ENCODE measurements at regions not wholly inside any gene's neighbourhood (a gene's known extent, or its start where the extent isn't known, plus 50 kb on each side); places are given as distances from the start of the nearest gene placed in this dataset.

DNA sequence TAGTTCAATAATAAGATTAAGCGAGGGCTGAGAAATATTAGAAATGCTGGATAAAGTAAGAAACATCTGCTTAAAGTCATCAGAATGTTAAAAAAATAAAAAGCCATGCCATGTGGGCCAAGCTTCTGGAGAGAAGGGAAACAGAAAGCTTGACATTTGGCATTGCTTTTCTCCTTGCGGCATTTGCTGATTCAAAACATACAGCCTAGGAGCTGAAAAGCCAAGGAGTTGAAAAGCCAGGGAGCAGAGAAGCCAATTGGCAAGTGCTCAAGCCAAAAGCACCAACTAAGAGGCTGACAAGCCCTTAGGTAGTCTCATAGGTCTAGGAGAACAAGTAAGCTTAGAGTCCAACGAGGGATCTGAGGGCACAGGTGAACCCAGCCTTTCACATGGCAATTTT is 754.3 kb downstream of the TLE4 start:
- ChIA-PET POLR2A (no interaction called here), CTCF (interaction anchor here (0.6 kb wide), 1 partner anchor 1116 kb away, joined by 3 read pairs; no protein-coding TSS in a partner anchor)
- intact Hi-C loops (cut with micrococcal nuclease), result no loop called here
- no peaks in the 10 kb centered on the region for H3K36me3 Mint-ChIP-seq (ENCODE audit: insufficient read depth, unreplicated experiment)
- no peak for DNase-seq (ENCODE audit: unreplicated experiment)
- BruUV-seq (replicated peaks), result no TSS peak
- no peak overlapping the region for H3K4me3 Mint-ChIP-seq (ENCODE audit: unreplicated experiment)
- H3K9me3 Mint-ChIP-seq (ENCODE audit: unreplicated experiment), result no peaks in the 10 kb centered on the region
- H3K27me3 Mint-ChIP-seq (ENCODE audit: insufficient read depth, unreplicated experiment), result no peaks in the 10 kb centered on the region
- TF ChIP-seq, protein P1, sequence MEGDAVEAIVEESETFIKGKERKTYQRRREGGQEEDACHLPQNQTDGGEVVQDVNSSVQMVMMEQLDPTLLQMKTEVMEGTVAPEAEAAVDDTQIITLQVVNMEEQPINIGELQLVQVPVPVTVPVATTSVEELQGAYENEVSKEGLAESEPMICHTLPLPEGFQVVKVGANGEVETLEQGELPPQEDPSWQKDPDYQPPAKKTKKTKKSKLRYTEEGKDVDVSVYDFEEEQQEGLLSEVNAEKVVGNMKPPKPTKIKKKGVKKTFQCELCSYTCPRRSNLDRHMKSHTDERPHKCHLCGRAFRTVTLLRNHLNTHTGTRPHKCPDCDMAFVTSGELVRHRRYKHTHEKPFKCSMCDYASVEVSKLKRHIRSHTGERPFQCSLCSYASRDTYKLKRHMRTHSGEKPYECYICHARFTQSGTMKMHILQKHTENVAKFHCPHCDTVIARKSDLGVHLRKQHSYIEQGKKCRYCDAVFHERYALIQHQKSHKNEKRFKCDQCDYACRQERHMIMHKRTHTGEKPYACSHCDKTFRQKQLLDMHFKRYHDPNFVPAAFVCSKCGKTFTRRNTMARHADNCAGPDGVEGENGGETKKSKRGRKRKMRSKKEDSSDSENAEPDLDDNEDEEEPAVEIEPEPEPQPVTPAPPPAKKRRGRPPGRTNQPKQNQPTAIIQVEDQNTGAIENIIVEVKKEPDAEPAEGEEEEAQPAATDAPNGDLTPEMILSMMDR (IDR thresholded peaks at IDR 0.05; ENCODE audit: unreplicated experiment), result no peak
- H3K27ac Mint-ChIP-seq (ENCODE audit: low read depth, unreplicated experiment), result no peak overlapping the region
- H3K4me1 Mint-ChIP-seq (ENCODE audit: insufficient read depth, unreplicated experiment), result peaks cover 4% of the 10 kb centered on the region

DNA sequence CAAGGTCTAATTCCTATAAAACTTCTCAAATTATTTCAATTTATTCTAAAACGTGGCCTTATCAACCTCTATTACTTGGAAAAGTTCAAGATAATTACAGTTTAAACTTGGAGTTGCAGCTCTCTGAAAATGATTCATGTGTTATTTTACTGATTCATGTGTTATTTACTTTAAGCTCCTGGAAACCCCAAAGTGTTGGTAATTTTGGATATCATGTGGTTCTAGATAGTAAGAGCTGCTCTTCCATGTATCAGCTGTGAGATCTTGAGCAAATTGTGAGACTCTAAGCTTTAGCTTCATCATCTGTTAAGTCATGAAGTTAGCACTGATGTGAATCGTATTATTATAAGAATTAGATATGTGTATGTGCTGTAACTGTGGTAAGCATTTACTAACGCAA is 749.2 kb downstream of the TLE4 start:
- Mint-ChIP-seq H3K4me3 (ENCODE audit: unreplicated experiment) (no peak overlapping the region), H3K27ac (ENCODE audit: low read depth, unreplicated experiment) (no peak overlapping the region), H3K4me1 (ENCODE audit: insufficient read depth, unreplicated experiment) (peaks cover 12% of the 10 kb centered on the region), H3K27me3 (ENCODE audit: insufficient read depth, unreplicated experiment) (no peaks in the 10 kb centered on the region), H3K9me3 (ENCODE audit: unreplicated experiment) (no peaks in the 10 kb centered on the region), H3K36me3 (ENCODE audit: insufficient read depth, unreplicated experiment) (no peaks in the 10 kb centered on the region)
- TF ChIP-seq, protein P1 (IDR thresholded peaks at IDR 0.05; ENCODE audit: unreplicated experiment), result no peak
- CTCF ChIA-PET, result no interaction called here
- POLR2A ChIA-PET, result no interaction called here
- intact Hi-C loops (cut with micrococcal nuclease), result no loop called here
- DNase-seq (ENCODE audit: unreplicated experiment), result peak; percentile 44
- no TSS peak for BruUV-seq (replicated peaks)

- H3K27ac Mint-ChIP-seq (ENCODE audit: low read depth, unreplicated experiment), result no peak overlapping the region
- no peak for DNase-seq (ENCODE audit: unreplicated experiment)
- BruUV-seq (replicated peaks), result no TSS peak
- H3K27me3 Mint-ChIP-seq (ENCODE audit: insufficient read depth, unreplicated experiment), result no peaks in the 10 kb centered on the region
- H3K36me3 Mint-ChIP-seq (ENCODE audit: insufficient read depth, unreplicated experiment), result no peaks in the 10 kb centered on the region
- H3K4me1 Mint-ChIP-seq (ENCODE audit: insufficient read depth, unreplicated experiment), result peaks cover 12% of the 10 kb centered on the region
- no peak overlapping the region for H3K4me3 Mint-ChIP-seq (ENCODE audit: unreplicated experiment)
- intact Hi-C loops (cut with micrococcal nuclease), result no loop called here
- ChIA-PET CTCF (no interaction called here), POLR2A (no interaction called here)
- TF ChIP-seq, protein P1 (IDR thresholded peaks at IDR 0.05; ENCODE audit: unreplicated experiment), result no peak
- no peaks in the 10 kb centered on the region for H3K9me3 Mint-ChIP-seq (ENCODE audit: unreplicated experiment)
These were observed 748.7 kb downstream of the TLE4 start for GRCh38 chr9:80320480-80320879.

DNA sequence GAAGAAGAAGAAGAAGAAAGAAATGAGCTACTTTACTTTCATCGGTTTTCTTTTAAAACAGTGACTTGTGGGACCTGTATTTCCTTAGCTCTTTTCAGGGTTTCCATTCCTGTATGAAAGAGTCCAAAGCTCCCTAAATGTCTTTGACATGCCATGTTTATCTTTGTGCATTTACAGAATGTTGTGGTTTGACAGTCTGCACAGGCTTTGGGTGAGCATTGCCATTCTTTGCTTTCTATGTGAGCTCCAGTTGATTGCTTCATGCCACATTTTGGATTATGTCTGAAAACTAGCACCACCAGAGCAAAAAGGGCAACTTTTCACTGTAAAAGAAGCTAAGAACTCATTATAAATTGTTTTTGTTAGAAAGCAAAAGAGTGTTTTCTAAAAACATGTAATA is 733.4 kb downstream of the TLE4 start:
- no peaks in the 10 kb centered on the region for H3K36me3 Mint-ChIP-seq (ENCODE audit: insufficient read depth, unreplicated experiment)
- DNase-seq (ENCODE audit: unreplicated experiment), result no peak
- H3K27ac Mint-ChIP-seq (ENCODE audit: low read depth, unreplicated experiment), result no peak overlapping the region
- H3K4me3 Mint-ChIP-seq (ENCODE audit: unreplicated experiment), result no peak overlapping the region
- no peaks in the 10 kb centered on the region for H3K4me1 Mint-ChIP-seq (ENCODE audit: insufficient read depth, unreplicated experiment)
- TF ChIP-seq, protein P1 (IDR thresholded peaks at IDR 0.05; ENCODE audit: unreplicated experiment), result no peak
- ChIA-PET CTCF (interaction anchor here (0.5 to 0.9 kb wide), 2 partner anchors 766 to 1496 kb away, joined by 3 to 5 read pairs; no protein-coding TSS in a partner anchor), POLR2A (no interaction called here)
- H3K9me3 Mint-ChIP-seq (ENCODE audit: unreplicated experiment), result no peaks in the 10 kb centered on the region
- no TSS peak for BruUV-seq (replicated peaks)
- H3K27me3 Mint-ChIP-seq (ENCODE audit: insufficient read depth, unreplicated experiment), result no peaks in the 10 kb centered on the region
- intact Hi-C loops (cut with micrococcal nuclease), result no loop called here

Measured in MCF 10A (cell line).